GM12878 (cell line): ENCODE measurements at regions not wholly inside any gene's neighbourhood (a gene's known extent, or its start where the extent isn't known, plus 50 kb on each side); places are given as distances from the start of the nearest gene placed in this dataset.

ENCODE experiments used
- ATAC-seq: fragments of 200-7000 bp; cut with Tn5 transposase; 3 replicates; pipeline ENCODE4 v1.9.1; 2020; ENCODE audit warnings: mild to moderate bottlenecking, moderate library complexity
- BruUV-seq: library from RNA; stranded (reverse); fragments of 400-500 nt; replicated peaks from 2 replicates; lab custom pipeline; 2021; lab: Mats Ljungman, UMichigan
- CTCF ChIA-PET: fragments of 300-600 bp; sonication (Branson Sonifier 250); formaldehyde crosslinking; extraction: SDS; loops from one replicate; lab custom pipeline; 2021; ENCODE audit warnings: inconsistent platforms; lab: Yijun Ruan, JAX
- POLR2A ChIA-PET: fragments of 350-600 bp; formaldehyde crosslinking; extraction: SDS; loops from one replicate; lab custom pipeline; 2021; ENCODE audit warnings: inconsistent platforms; lab: Charles Lee
- RAD21 ChIA-PET: fragments of 300-600 bp; sonication (Branson Sonifier 250); formaldehyde crosslinking; loops from one replicate; lab custom pipeline; 2023; ENCODE audit warnings: antibody characterized with exemption; ENCODE audit not compliant: unreplicated experiment; lab: Charles Lee
- SMC1A ChIA-PET: fragments of 300-600 bp; sonication (Branson Sonifier 250); formaldehyde crosslinking; loops from one replicate; lab custom pipeline; 2023; ENCODE audit not compliant: unreplicated experiment, uncharacterized antibody; lab: Charles Lee
- DNase-seq: peaks from one replicate; pipeline ENCODE4 v3.0.0-alpha.2; 2011; ENCODE audit warnings: low read depth, low spot score
- FAIRE-seq: peaks from 3 replicates; lab custom pipeline; 2011; peaks lifted over from hg19 to GRCh38; lab: Jason Lieb, UNC
- H2AFZ ChIP-seq: 2 replicates; pipeline ENCODE4 v1.6.0; 2011; ENCODE audit warnings: low read depth, low read length, control low read depth; ENCODE audit not compliant: control insufficient read depth
- H3K27ac ChIP-seq: 2 replicates; pipeline ENCODE4 v1.5.1; 2011; ENCODE audit warnings: control low read depth; ENCODE audit not compliant: control insufficient read depth, insufficient read depth
- H3K27me3 ChIP-seq, 2 experiments: replicated peaks in 1 of 2; 2 replicates each; pipeline versions ENCODE4 v1.6.0 to v1.6.1; 2011; ENCODE audit warnings: low read length in 1 of 2; ENCODE audit not compliant: control insufficient read depth in 2 of 2, insufficient read depth in 2 of 2
- H3K36me3 ChIP-seq, 2 experiments: 2 replicates each; pipeline ENCODE4 v1.5.1; 2011; ENCODE audit warnings: low read length in 1 of 2; ENCODE audit not compliant: control insufficient read depth in 2 of 2, insufficient read depth in 2 of 2
- H3K4me1 ChIP-seq: 2 replicates; pipeline ENCODE4 v1.6.1; 2011; ENCODE audit warnings: mild to moderate bottlenecking, low read length, moderate library complexity, mixed read lengths; ENCODE audit not compliant: control insufficient read depth, insufficient read depth
- H3K4me2 ChIP-seq: 2 replicates; pipeline ENCODE4 v1.6.0; 2011; ENCODE audit warnings: control low read depth; ENCODE audit not compliant: control insufficient read depth, insufficient read depth
- H3K4me3 ChIP-seq: fragments of 200-600 bp; sonication (generic); 2 replicates; pipeline ENCODE4 v1.5.1; 2016
- H3K79me2 ChIP-seq: 2 replicates; pipeline ENCODE4 v1.6.0; 2011; ENCODE audit warnings: low read length; ENCODE audit not compliant: control insufficient read depth, insufficient read depth
- H3K9ac ChIP-seq: 2 replicates; pipeline ENCODE4 v1.8.0; 2011; ENCODE audit warnings: low read length, control low read depth, mixed read lengths; ENCODE audit not compliant: control insufficient read depth, insufficient read depth
- H3K9me3 ChIP-seq: replicated peaks from 3 replicates; pipeline ENCODE4 v1.5.1; 2011; ENCODE audit warnings: mild to moderate bottlenecking, low read length; ENCODE audit not compliant: control insufficient read depth, insufficient read depth
- H4K20me1 ChIP-seq: 2 replicates; pipeline ENCODE4 v1.6.0; 2011; ENCODE audit not compliant: control insufficient read depth, insufficient read depth
- CBX5 ChIP-seq: sonication (generic); IDR thresholded peaks from 2 replicates; pipeline ENCODE4 v1.6.1; 2016; ENCODE audit warnings: low read depth, moderate library complexity, mild to moderate bottlenecking, inconsistent platforms
- GATAD2B ChIP-seq: fragments of 450-650 bp; conservative IDR thresholded peaks from 2 replicates; pipeline ENCODE4 v1.6.1; 2017; ENCODE audit warnings: low read depth, mild to moderate bottlenecking, moderate library complexity
- JUND ChIP-seq: IDR thresholded peaks from 2 replicates; pipeline ENCODE4 v1.6.1; 2012; ENCODE audit warnings: low read depth, mild to moderate bottlenecking, low read length, improper control_type of control experiment, moderate library complexity
- MEF2B ChIP-seq: fragments of 450-650 bp; IDR thresholded peaks from 2 replicates; pipeline ENCODE4 v1.6.1; 2018; ENCODE audit warnings: mild to moderate bottlenecking, moderate library complexity; ENCODE audit not compliant: partially characterized antibody, poor library complexity, severe bottlenecking
- PAX8 ChIP-seq: fragments of 450-650 bp; IDR thresholded peaks from 2 replicates; pipeline ENCODE4 v1.6.1; 2017; ENCODE audit warnings: mild to moderate bottlenecking, moderate library complexity
- REST ChIP-seq: IDR thresholded peaks from 2 replicates; pipeline ENCODE4 v1.6.1; 2012; ENCODE audit warnings: mild to moderate bottlenecking, low read depth, low read length
- WGBS: methylation state at CpG from one replicate; pipeline ENCODE4 v1.1.6; 2016; ENCODE audit warnings: low lambda C conversion rate; ENCODE audit not compliant: insufficient replicate concordance, insufficient coverage; ENCODE audit errors: missing lambda C conversion rate; 5-methylcytosine and 5-hydroxymethylcytosine counted together
- in situ Hi-C: fragments of 300-500 bp; cut with MboI; formaldehyde crosslinking; loops from 9 replicates; pipeline ENCODE4 v1.14.3; 2018; ENCODE audit warnings: mixed read lengths
- intact Hi-C: fragments of 100-400 bp; cut with micrococcal nuclease; formaldehyde crosslinking; loops from one replicate; pipeline ENCODE4 v1.14.2; 2022; ENCODE audit not compliant: unreplicated experiment
- TF ChIP-seq, protein P1 (sequence below): fragments of 450-650 bp; IDR thresholded peaks from 2 replicates; pipeline ENCODE4 v1.6.1; 2018; ENCODE audit warnings: borderline replicate concordance, mild to moderate bottlenecking; ENCODE audit not compliant: partially characterized antibody

- CTCF ChIA-PET, result interaction anchor here (0.8 kb wide), 1 partner anchor 18 kb away, joined by 3 read pairs; no protein-coding TSS in a partner anchor
- WGBS, result 16% methylated on average over 2 of the region's 2 CpGs
Measured at GRCh38 chrX:54659547-54659946, 129.5 kb downstream of the GNL3L start.

More at GRCh38 chrX:54659547-54659946, 129.5 kb downstream of the GNL3L start:
- H3K27ac ChIP-seq, result no peak overlapping the region
- H3K36me3 ChIP-seq, result no peaks in the 10 kb centered on the region
- in situ Hi-C loops (no loop called here), intact Hi-C loops (no loop called here)
- ChIA-PET POLR2A (interaction anchor here (0.6 kb wide), 1 partner anchor 1306 kb away, joined by 3 read pairs; no protein-coding TSS in a partner anchor), SMC1A (no interaction called here), RAD21 (no interaction called here)
- no peak overlapping the region for H3K4me2 ChIP-seq
- H3K27me3 ChIP-seq, result no peaks in the 10 kb centered on the region
- H2AFZ ChIP-seq, result no peak overlapping the region
- H3K9ac ChIP-seq, result no peak overlapping the region
- H3K4me1 ChIP-seq, result no peaks in the 10 kb centered on the region
- no peaks in the 10 kb centered on the region for H4K20me1 ChIP-seq
- no peak for DNase-seq
- no TSS peak for BruUV-seq
- H3K9me3 ChIP-seq, result no peaks in the 10 kb centered on the region; the same call in 2 of the 3 replicates
- H3K79me2 ChIP-seq, result no peaks in the 10 kb centered on the region
- H3K4me3 ChIP-seq, result no peak overlapping the region
- ATAC-seq, result no peak
- TF ChIP-seq PAX8, result no peak
- no peak for TF ChIP-seq GATAD2B
- no peak for TF ChIP-seq REST
- TF ChIP-seq JUND, result no peak
- TF ChIP-seq CBX5, result no peak
- TF ChIP-seq, protein P1, sequence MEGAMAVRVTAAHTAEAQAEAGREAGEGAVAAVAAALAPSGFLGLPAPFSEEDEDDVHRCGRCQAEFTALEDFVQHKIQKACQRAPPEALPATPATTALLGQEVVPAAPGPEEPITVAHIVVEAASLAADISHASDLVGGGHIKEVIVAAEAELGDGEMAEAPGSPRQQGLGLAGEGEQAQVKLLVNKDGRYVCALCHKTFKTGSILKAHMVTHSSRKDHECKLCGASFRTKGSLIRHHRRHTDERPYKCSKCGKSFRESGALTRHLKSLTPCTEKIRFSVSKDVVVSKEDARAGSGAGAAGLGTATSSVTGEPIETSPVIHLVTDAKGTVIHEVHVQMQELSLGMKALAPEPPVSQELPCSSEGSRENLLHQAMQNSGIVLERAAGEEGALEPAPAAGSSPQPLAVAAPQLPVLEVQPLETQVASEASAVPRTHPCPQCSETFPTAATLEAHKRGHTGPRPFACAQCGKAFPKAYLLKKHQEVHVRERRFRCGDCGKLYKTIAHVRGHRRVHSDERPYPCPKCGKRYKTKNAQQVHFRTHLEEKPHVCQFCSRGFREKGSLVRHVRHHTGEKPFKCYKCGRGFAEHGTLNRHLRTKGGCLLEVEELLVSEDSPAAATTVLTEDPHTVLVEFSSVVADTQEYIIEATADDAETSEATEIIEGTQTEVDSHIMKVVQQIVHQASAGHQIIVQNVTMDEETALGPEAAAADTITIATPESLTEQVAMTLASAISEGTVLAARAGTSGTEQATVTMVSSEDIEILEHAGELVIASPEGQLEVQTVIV, result no peak
- TF ChIP-seq MEF2B, result no peak
- no peak for FAIRE-seq
